NCI-H510A treated with DMSO at 0.1 percent for 48 hours (cell line): ENCODE measurements at regions not wholly inside any gene's neighbourhood (a gene's known extent, or its start where the extent isn't known, plus 50 kb on each side); places are given as distances from the start of the nearest gene placed in this dataset.
"Not testable (repeated sequence)": the region's sequence is repeated elsewhere in the genome, so short reads cannot be mapped to it uniquely, and the experiment has no call there.

Experiments used
- DNase-seq: peaks from one replicate; lab custom pipeline; 2025; lab: John Stamatoyannopoulos, UW

DNA sequence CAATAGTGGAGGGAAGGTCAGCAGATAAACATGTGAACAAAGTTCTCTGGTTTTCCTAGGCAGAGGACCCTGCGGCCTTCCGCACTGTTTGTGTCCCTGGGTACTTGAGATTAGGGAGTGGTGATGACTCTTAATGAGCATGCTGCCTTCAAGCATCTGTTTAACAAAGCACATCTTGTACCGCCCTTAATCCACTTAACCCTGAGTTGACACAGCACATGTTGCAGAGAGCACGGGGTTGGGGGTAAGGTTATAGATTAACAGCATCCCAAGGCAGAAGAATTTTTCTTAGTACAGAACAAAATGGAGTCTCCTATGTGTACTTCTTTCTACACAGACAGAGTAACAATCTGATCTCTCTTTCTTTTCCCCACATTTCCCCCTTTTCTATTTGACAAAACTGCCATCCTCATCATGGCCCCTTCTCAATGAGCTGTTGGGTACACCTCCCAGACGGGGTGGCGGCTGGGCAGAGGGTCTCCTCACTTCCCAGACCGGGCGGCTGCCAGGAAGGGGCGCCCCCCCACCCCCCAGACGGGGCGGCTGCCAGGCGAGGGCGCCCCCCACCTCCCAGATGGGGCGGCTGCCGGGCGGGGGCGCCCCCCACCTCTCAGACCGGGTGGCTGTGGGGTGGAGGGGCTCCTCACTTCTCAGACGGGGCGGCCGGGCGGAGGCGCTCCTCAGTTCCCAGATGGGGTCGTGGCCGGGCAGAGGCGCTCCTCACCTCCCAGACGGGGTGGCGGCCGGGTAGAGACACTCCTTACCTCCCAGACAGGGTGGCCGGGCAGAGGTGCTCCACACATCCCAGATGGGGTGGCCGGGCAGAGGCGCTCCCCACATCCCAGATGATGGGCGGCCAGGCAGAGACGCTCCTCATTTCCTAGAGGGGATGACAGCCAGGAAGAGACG is 361.6 kb upstream of the SGO1 start:
- DNase-seq, result not testable (repeated sequence)

DNA sequence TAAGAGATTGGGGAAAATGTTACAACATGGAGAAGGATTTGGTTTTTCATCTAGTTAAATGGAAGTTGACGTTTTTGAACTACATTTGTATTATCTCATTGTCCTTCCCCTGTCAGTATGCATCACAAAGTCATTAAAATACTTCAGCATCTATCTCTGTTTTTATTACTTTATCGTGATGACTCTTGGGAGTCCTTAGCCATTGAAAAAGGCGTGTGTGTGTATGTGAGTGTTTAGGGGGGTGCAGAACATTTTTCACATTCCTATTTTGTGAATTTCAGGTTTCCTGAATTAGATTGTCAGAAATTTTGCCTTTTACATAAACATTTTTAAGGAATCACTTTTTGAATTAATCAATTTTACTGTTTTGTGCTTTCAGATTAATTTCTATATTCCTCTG is 360.6 kb upstream of the SGO1 start:
- no peak for DNase-seq

DNA sequence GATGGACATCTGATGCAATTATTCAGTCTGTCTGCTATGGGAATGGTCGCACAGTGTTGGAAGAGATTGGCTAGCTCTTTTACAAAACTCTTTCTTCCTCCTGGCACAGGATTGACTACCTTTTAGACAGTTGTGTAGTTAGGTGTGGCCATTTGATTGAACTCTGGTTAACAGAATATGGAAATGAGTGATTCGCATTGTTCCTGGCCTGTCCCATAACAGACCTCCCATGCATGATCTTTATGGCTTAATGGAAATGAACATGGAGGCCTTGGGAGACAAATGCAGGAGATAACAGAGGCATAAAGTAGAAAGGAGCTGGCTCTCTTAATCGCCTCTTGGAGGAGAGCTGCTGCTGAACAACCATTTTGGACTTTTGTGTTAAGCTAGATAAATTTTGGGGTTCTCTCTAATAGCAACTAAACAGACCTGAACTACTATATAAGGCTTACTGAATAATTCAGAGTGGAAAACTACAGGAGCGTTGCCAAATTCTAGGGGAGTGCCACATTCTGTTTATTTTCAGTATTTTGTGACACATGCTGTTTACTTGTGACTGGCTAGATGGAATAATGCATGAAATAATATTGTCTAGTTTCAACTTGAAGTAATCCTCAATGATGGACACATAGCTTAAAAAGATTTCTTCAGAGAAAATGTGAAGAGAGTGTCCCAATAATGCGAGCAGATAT is 357.7 kb upstream of the SGO1 start:
- no peak for DNase-seq

DNA sequence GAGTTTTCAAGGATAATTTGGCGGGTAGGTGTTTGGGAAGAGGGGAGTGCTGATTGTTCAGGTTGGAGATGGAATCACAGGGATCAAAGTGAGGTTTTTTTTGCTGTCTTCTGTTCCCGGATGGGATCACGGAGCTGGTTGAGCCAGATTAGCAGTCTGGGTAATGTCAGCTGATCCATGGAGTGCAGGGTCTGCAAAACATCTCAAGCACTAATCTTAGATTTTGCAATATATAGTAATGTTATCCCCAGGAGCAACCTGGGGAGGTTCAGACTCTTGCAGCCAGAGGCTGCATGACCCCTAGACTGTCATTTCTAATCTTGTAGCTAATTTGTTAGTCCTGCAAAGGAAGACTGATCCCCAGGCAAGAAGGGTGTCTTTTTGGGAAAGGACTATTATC is 354.1 kb upstream of the SGO1 start:
- no peak for DNase-seq

DNA sequence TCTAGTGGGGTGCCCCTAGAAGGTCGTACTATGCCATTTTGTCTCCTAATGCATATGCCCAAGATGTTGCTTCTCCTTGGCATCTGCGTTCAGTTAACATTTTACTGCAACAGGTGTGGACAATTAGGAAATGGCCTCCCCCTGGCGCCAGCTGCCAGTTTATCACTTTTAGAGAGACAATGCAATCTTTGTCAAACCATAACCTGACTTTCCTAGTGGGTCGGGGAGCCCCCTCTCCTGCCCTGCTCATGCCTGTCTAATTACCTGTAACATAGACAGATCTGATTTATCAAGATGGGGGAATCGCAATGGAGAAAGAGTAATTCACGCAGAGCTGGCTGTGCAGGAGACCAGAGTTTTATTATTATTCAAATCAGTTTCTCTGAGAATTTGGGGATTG is 353.7 kb upstream of the SGO1 start:
- DNase-seq, result no peak

DNA sequence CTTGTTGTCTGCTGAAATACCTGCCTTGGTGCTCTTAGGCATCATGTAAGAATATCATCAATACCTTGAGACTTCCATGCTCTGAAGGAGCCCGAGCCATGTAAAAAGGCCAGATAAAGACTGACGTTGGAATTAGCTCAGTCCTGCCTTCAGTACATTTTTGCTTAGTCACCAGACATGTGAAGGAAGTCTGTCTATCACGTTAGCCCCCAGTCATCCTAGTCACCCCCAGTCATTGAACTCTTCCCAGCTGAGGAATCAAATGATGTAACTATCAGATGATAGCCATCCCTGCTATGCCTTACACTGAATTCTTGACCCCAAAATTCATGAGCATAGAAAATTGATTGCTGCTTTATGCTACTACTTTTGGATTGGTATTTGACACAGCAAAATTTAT is 351.2 kb upstream of the SGO1 start:
- DNase-seq, result no peak

DNA sequence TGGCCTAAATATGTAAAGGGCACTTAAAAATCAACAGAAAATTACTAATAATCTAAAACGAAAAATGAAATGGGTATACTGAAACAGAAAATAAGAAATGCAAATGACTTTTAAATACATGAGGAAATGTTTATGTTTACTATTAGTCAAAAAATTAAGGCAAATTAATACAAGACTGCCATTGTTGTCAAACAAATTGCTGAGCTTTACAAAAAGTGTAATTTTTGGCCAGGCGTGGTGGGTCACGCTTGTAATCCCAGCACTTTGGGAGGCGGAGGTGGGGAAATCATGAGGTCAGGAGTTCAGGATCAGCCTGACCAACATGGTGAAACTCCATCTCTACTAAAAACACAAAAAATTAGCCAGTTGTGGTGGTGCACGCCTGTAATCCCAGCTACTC is 343.9 kb upstream of the SGO1 start:
- DNase-seq, result no peak

DNA sequence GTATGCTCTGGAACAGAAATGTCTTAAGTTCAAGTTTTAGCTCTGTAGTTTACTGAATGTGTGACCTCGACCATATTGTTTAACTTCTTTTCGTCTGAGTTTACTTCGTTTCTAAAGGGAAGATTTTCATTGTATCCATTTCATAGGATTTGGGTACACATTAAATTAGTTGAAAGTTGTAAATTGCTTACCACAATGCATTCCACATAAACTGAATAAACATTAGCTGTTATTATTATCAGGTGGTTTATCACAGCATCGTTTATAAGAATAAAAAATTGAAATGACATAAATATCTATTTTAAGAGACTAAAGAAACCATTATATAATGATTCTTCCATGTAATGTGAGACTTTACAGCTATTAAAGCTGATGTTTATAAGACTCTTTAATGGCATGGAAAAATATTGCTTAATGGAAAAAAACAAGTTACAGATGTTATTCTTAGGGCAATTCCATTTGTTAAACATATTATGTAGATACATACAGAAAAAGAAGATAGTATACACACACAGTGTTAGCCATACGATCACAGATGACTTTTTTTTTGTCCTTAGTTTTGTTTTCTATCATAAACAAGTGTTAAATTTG is 342.3 kb upstream of the SGO1 start:
- no peak for DNase-seq

DNA sequence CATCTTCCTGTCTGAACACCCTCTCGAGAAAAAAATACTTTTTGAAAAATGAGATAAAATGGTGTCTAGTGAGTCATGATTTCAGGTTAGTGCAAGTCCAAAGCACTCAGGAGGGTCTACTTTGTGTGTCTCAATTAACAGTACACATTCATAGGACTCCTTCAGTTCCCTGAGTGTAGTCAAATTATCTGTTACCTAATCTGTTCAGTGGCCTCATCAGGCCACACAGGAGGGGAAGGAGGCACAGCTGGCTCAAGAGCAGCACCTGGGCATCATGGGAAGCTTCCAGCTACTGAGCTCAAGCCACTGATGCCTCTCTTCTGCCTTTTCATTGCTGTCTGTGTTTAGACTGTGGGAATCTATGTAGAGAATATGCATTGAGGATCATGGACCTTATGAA is 341.4 kb upstream of the SGO1 start:
- no peak for DNase-seq

DNA sequence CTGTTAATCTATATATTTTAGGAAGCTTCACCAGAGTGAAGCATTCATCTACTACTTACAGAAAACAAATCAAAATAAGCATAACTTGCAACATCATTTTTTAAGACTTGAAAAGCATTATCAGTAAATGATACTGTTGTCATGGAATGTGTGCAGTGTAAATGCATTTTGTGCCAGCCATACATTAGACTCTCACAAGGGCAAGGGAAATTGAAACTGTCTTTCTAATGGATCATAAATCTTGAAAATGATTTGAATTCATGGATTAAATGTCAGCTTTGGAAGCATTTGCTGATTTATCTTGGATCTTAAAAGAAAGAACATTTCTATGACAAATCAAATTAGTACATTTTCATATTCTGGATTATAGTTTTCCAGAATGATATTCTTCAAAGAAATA is 338.3 kb upstream of the SGO1 start:
- DNase-seq, result no peak

DNA sequence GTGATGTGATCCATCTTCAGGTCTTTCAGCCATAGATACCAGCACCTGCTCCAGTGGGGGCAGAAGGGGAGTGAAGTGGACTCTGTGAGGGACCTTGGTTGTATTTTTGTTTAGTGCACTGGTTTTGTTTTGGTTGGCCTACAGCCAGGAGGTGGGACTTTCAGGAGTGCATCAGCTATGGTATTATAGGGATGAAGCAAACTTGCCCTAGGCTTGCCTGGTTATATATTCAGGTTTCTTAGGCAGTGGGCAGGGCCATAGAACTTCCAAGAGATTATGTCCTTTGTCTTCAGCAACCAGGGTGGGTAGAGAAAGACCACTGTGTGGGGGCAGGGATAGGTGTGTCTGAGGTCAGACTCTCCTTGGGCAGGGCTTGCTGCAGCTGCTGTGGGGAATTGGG is 337.3 kb upstream of the SGO1 start:
- no peak for DNase-seq

DNA sequence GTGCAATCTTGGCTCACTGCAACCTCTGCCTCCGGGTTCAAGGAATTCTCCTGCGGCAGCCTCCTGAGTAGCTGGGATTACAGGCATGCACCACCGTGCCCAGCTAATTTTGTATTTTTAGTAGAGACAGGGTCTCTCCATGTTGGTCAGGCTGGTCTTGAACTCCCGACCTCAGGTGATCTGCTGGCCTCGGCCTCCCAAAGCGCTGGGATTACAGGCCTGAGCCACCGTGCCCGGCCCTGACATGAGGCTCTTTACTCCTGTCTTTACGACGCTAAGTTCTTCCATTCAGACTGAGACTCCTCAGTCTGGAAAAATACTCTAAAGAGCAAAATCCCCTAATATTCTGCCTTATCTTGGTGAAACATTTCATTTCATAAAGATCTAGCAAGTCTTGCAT is 331.3 kb upstream of the SGO1 start:
- DNase-seq, result not testable (repeated sequence)

DNA sequence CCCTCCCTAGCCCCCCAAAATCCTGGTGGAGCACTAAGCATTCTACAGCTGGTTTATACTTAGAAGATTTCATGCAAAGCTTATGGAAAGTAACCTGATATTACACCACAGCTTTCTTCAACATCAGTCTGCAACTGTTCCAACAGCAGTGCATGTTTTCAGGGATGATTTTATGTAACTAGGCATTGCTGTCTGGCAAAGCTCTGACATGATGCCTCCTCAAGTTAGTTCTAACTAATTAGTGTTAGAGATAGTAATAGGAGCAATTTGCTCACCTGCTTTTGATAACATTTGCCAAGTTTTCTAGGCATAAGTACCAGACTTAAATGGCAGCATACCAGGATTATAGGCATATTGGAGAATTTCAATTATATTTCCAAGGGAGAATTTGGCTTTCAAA is 330.3 kb upstream of the SGO1 start:
- DNase-seq, result no peak

DNA sequence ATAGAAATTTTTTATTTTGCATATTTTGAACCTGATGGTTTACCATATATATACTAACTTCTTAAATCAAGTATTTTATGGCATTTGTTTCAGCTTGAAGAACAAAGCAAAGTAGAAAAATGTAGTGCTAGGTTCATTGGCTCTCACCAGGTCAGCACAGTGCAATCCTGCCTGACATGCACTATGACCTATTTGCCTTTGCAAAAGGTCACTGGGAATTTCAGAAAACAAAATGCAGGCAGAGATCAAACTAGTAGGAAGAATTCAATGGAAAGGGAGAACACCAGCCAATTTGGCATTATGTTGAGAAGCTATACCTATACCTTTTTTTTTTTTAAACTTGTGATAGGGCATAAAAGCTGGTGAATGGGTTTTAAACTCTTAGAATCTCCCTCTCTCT is 329.8 kb upstream of the SGO1 start:
- no peak for DNase-seq

DNA sequence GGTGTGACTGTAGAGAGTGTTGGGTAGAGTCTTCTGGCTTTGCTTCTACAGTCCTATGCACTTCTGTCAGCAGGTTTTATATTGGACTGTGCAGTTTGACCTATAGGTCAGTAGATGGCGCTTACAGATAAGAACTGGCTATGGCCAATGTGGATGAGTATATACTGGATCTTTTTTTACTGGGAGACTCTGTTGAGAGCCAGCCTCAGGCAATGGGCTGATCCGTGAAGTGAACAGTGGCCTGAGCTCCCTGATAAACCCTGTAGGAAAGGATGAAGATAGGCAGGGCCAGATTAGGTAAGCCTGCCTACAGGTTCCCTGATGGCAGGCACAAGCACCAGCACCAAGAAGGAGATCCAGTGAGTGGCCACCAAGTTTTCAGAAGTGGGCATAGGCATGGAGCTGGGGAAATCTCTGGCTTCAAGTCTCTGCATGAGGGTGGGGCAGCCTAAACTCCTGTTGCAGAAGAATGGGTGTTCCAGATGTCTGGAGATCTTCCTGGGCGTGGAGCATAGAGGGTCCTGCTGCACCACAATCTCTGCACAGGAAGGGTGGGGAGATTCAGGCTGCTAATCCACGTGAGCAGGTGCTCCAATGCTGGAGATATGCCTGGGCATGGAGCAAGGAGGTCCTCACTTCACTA is 326.0 kb upstream of the SGO1 start:
- DNase-seq, result peak; percentile 46

DNA sequence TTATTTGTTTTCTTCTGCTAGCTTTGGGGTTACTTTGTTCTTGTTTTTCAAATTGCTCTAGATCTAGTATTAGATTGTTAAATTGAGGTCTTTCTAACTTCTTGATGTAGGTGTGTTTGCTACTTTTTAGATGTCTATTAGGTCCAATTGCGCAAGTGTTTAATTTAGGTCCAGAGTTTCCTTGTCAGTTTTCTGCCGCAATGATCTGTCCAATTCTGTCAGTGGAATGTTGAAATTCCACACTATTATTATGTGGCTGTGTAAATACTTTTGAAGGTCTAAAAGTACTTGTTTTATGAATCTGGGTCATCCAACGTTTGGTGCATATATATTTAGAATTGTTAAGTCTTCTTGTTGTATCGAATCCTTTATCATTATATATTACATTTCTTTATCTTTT is 324.4 kb upstream of the SGO1 start:
- no peak for DNase-seq

DNA sequence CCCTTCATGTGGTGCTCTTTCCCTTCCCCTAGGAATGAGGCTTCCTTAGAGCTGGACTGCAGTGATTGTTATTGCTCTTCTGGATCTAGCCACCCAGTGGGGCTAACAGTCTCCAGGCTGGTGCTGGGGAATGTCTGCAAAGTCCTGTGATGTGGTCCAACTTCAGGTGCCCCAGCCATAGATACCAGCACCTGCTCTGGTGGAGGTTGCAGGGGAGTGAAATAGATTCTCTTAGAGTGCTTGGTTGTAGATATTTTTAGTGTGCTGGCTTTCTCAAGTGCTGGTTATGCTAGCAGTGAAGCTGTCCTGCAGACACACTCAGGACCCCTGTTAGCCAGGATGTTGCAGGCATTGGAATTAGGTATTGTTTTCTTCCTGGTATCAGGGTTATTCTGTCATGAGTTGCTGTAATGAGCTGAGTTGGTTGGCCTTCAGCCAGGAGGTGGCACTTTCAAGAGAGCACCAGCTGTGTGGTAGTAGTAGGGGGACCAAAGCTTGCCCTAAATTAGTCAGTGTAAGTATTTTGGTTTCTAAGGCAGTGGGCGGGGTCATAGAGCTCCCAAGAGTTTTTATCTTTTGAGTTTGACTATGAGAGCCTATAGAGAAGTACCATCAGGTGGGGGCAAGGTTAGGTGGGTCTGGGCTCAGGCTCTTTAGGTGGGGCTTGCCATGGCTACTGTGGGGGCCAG is 317.5 kb upstream of the SGO1 start:
- no peak for DNase-seq

DNA sequence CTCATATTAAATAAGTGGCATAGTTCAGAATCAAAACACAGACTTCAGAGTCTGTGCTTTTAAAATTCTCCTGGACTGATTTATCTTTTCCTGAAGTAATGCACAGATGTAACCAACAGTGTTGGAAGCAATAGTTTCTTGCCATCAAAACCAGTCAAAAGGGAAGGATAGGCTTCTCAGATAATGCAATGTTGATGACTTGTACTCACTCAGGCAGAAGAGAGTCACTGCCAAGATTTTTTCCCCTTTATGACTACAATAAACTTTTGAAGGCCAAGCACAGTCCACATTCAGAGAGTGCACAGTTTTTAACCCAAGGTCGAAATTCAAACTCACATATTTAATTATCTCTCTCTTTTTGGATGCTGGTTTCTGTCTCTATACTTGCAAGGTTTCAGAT is 305.0 kb upstream of the SGO1 start:
- no peak for DNase-seq

DNA sequence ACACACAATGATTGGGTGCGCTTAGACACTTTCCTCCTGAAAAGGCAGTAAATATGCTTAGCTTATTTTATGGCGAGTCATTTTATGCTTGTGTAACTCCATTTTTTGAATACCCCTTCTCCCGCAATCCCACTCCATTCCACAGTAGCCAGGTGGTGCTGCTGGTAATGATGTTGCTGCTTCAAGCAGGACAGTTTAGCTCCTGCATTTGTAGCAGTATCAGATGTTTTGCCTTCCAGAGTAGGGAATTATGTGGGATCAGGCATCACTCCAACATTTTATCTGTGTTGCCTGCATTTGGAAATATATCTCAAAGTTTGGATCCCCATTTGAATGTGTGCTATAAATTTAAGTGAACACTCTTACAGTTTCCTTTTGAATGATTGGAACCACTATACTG is 302.1 kb upstream of the SGO1 start:
- DNase-seq, result no peak

DNA sequence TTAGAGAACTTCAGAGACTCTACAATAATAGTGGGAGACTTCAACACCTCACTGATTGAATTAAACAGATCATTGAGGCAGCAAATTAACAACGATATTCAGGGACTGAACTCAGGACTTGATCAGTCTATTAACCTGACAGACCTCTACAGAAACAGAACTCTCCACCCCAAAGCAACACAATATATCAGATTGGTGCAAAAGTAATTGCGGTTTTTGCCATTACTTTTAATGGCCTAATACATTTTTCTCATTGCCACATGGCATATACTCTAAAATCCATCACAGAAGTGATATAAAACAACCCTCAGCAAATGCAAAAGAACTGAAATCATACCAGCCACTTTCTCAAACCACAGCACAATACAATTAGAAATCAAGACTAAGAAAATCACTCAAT is 298.1 kb upstream of the SGO1 start:
- no peak for DNase-seq

DNA sequence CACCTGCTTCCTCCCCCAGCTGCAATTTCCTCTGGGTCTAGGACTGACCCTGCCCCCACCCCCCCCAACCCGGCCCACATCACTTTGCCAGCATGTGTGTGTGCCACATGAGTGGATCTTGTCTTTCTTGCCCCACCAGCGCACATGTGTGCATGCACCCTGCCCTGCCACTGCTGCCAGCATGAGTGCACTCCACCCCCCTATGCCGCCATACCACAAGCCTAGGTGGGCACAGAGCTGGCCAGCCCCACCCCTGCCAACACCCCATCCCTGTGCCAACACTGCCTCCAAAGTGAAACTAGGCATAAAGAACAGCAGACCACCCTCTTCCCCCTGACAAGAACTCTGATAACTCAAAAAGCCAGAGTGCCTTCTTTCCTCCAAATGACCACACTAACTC is 296.3 kb upstream of the SGO1 start:
- DNase-seq, result no peak

DNA sequence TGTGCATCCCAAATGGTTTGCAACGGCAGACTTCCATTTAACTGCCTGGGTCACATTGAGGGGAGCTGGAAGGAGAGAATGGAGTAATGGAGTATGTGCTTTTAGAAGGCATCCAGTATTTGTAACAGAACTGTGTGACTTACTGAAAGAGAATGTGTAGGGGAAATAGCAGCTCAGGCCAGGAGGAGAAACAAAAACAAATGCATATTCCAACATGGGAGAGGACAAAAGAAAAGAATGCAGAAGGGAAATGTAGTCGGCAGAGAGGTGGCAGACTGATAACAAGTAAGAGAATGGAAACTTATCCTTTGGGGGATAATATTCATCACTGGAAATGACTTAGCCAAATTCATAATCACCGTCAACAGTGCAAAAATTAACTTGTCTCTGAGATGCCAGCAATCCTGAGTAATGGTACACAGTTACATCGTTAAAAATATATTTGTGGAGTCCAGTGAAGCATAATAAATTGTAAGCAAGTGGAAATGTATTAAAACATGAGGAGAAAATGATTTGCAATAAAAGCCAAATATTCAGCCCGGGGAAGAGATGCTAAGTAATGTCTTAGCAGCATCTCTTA is 294.9 kb upstream of the SGO1 start:
- DNase-seq, result no peak
